ENCODE measurements at regions not wholly inside any gene's neighbourhood (a gene's known extent, or its start where the extent isn't known, plus 50 kb on each side); places are given as distances from the start of the nearest gene placed in this dataset.

GRCh38 chr15:62444104-62445022, 279.3 kb upstream of the C2CD4B start:
- no peak for DNase-seq (ENCODE audit: low spot score)

GRCh38 chr15:62445244-62445643, 280.2 kb upstream of the C2CD4B start:
- no peak for DNase-seq (ENCODE audit: low spot score)

DNA sequence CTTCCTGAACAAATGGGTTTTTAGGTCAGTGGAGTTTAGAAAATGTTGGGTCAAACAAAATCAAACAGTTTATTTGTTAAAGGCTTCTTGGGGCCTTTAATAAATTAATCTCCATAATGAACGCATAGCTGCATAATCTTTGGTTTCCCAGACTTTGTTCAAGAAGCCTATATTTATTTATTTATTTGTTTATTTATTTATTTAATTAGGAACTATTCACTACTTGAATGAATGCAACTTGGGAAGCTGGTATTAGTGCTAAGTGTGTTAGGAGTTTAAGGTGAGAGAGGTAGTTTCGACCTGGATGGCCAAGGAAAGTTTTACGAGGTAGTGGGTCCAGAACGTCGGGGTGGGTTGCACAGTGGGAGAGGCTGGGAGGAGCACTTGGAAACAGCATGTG, 281.9 kb upstream of the C2CD4B start:
- DNase-seq (ENCODE audit: low spot score) = no peak

GRCh38 chr15:62447742-62448141, 282.7 kb upstream of the C2CD4B start:
- no peak for DNase-seq (ENCODE audit: low spot score)

- no peak for DNase-seq (ENCODE audit: low spot score)
Observed at GRCh38 chr15:62449638-62450037, 284.6 kb upstream of the C2CD4B start.

DNA sequence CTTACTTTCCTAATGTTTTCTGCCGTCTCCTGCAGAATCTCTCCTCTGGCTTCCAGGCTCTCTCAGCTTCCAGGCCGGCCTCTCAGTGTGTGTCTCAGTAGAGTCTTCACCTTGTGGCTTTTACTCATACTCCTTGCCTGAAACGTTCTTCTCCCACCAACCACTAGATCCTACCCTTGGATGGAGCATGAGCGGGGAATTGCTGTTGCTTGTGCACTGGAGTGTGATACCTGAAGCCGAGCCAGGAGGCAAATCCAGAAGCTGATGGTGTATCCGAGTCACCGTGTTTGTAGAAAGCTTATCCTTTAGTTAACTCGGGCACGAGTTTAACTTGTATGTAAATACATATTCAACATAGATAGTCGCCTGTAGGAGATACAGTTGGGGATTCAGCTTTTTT, 285.0 kb upstream of the C2CD4B start:
- no peak for DNase-seq (ENCODE audit: low spot score)

DNA sequence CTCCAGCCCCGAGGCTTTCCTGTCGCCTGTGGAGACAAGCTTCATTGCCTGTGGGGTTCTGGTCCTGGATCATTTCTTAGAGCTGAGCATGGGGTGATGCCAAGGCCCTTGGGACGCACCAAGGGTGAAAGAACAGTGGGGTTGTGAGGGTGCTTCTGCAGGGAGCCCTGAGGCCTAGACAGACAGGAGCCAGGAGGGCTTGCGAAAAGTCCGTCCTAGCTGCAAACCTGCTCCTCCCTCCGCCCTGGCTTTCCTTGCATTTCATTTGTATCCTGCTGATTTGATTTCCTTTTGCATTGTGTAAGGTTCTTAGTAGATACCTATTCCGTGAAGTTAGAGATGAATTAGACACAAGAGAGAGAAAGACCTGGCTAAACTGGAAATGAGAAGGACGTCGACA, 286.9 kb upstream of the C2CD4B start:
- no peak for DNase-seq (ENCODE audit: low spot score)

DNA sequence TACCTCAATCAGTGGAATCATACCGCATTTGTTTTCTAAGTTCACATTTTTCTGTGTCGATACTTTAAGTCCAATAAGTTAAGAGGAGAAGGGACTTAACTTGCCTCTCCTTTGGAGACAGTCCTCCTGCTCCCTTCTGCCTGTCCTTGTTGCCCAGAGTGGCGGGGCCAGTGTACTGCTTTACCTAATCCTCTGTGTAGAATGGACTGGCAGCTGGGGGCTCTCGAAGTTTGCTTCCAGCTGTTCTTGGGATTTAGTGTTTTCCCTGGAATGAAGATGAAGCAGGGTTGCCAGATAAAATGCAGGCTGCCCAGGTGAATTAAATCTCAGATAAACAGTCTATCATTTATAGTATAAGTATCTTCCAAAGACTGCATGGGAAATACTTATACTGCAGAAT, 287.6 kb upstream of the C2CD4B start:
- no peak for DNase-seq (ENCODE audit: low spot score)

- no peak for DNase-seq (ENCODE audit: low spot score)
Observed at GRCh38 chr15:62453375-62453774, 288.3 kb upstream of the C2CD4B start.

DNA sequence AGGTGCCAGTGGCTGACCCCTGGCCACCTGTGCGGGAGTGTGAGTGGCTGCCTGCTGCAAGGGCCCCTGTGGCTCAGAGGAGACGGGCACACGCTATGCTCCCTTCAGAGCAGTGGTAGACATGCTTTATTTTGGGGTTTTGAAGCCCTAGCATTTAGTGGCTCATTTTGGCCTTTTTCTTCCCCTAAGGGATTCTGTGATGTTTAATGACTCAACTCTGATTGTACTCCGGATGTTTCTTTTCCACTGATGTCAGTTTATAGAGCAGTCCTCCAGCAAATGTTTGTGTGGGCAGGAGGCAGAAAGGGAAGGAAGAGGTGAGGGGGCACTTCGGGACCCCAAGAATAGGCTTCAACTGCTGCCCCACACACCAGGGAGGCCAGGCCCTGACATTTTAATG, 288.9 kb upstream of the C2CD4B start:
- DNase-seq (ENCODE audit: low spot score) = no peak

DNA sequence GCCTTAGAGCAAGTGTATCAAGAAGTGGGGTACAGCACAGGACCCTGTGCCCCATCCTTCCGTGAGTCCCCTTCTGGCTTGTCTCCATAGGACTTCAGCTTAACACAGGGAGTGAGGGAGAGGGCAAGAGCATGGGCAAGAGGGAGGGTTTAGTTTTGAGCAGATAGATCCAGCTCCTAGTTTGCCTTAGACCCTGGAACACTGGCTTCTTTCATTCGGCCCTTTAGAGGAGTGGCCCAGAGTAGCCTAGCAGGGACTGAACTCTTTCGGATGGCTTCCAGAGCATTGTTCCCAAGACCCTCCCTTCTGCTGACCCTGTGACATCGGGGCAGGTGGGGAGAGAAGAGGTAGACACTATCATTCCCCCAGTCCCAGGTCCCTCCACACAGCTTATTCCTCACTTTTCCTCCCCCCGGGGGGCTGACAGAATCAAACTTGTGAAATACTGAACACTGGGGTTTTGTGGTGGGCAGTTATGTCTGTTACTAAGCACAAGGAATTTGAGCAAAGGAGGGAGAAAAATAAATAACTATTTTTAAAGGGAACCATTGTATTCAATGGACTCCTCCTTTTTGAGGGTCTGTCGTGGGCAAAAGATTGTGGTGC, 289.6 kb upstream of the C2CD4B start:
- DNase-seq (ENCODE audit: low spot score) = no peak

- DNase-seq (ENCODE audit: low spot score) = no peak
Observed at GRCh38 chr15:62455441-62455921, 290.4 kb upstream of the C2CD4B start.

DNA sequence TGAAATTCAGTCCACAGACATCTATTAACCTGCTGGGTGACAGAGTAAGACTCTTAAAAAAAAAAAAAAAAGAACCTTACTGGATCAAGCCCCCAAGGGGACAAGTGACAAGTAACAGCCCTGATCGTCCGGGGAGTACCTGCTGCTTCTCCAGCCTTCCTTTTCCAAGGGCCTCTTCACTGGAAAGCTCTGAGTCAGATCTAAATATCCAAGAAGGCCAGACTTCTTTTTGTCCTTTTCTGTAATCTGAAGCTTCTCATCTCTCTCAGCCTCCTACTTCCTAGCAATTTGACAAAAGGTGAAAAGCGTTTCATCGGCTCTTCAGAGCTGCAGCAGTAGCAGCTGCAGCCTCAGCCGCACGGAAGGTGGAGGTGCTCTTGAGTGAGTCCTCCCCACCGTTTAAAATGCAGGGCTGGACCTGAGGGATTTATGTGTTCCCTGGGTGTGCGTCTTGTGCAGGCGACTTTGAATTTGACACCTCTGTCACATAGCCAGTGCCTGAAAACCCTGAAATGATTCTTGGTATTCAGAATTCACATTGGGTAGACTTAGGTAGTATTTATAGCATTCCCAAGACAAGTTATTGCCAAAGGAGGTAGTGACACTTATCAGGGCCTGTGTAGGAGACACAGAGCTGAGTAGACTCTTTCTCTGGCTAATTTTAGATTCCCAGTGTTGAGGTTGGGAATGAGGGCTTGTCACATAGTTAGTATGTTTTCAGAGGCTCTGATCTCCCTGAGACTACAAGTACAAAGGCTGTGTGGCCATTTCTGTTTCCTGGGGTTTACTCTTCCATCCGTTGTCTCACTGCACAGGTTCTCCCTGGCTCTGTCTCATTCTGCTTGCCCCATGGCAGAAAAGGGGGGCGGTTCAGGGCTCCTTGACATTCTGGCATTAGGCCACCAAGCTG, 291.2 kb upstream of the C2CD4B start:
- no peak for DNase-seq (ENCODE audit: low spot score)

- no peak for DNase-seq (ENCODE audit: low spot score)
Observed at GRCh38 chr15:62457100-62457499, 292.0 kb upstream of the C2CD4B start.

- DNase-seq (ENCODE audit: low spot score) = no peak
Observed at GRCh38 chr15:62459875-62460274, 294.8 kb upstream of the C2CD4B start.

GRCh38 chr15:62462268-62462667, 297.2 kb upstream of the C2CD4B start:
- no peak for DNase-seq (ENCODE audit: low spot score)

- DNase-seq (ENCODE audit: low spot score) = no peak
Observed at GRCh38 chr15:62462721-62463120, 297.6 kb upstream of the C2CD4B start.

DNA sequence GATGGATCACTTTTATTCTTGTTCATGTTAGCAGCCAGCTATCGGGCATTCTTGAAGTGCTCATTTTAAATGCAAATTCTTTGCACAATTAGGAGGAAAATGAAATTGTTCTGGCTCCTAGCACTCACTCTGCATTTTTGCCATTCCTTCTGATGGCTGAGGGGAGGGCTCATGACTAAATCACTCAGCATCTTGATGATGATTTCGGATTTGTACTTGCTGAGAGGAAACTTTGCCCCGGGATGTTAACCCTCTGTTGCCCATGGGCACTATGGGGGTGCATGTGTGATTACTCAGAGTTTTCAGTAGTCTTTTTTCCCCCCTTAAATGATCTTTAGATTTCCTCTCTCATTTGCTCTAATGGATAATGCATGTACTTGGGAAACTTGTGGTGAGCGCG, 299.6 kb upstream of the C2CD4B start:
- no peak for DNase-seq (ENCODE audit: low spot score)

DNA sequence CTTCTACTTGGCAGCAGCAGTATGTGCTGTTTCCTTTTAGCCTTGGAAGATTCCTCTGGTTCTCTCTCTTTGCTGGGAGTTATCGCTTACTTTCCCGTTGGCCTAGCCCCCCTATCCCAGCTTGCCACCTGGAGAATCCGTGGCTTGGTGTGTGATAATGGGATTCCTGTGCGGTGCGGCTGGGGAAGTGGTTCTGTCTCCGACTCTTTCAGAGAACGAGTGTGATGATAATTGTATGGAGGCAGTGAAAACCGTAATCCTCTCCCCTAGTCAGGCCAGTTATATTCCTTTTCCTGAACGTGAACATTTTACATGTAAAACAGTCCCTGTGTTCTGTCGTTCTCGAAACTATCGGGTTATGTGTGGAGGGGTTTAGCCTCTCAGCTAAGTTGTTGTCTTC, 300.1 kb upstream of the C2CD4B start:
- no peak for DNase-seq (ENCODE audit: low spot score)

GRCh38 chr15:62469478-62469873, 304.4 kb upstream of the C2CD4B start:
- no peak for DNase-seq (ENCODE audit: low spot score)

DNA sequence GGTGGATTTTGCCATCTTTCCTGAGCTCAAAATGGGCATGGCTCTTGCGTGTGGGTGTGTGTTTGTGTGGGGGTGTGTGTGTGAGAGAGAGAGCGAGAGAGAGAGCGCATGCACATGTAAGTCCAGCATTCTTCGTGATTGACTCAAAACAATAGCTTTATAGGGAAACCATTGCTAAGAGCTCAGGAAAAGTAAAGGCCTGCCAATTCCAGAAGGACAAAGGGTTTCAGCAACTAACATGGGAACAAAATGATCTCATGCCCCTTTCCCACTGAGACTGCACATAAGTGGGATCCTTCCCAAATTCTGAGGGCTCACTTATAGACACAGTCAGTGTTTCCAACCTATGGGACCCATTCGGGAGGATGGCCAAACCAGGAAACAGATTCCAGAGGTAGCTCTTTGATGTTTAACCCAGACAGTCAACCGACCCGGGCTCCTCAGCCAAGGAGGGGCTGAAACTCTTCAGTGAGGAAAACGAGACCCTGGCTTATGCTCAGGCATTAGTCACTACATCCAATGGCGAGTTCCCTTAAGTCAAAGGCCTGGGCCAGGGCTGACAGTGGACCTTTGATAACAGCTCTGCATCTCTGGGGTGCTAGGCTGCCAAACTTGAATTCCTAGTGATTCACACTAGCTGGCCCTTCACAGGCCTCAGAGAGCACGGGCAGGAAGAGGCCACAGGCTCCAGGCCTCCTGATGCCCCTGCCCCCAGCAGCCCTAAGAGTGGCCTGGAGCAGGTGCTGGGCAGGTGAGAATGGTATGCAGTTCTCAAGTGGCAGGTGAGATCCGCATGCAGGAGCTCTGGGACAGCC, 305.0 kb upstream of the C2CD4B start:
- DNase-seq (ENCODE audit: low spot score) = no peak

All from HuH-7.5 (cell line).